Astrocyte of the hippocampus (primary cell): ENCODE measurements at regions not wholly inside any gene's neighbourhood (a gene's known extent, or its start where the extent isn't known, plus 50 kb on each side); places are given as distances from the start of the nearest gene placed in this dataset.
"Not testable (repeated sequence)": the region's sequence is repeated elsewhere in the genome, so short reads cannot be mapped to it uniquely, and the experiment has no call there.

Experiments
- DNase-seq: peaks from one replicate; pipeline ENCODE4 v3.0.0; 2011; ENCODE audit warnings: low read depth, low spot score

- no peak for DNase-seq
Observed at GRCh38 chr6:106884576-106884975, 90.0 kb downstream of the CD24 start.

DNA sequence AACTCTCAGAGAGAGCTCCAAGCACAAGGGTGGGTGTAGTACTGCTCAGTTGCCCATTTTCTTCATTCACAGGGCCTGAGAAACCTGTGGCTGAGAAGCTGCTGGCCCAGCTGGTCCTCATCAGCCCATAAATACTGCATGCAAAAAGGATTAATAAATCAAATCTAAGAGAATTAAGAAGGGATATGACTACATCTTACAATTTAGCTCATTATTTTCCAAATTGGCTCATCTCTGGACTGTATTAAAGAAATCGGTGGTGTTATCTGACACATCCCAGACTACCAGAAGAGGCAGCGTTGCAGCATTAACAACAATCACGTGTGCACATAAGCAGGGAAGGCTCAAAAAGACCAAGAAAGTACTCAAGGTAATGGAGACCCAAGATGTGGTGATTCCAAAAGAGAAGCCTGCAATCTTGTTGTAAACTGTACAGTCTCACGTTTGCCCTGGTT lies 90.7 kb downstream of the CD24 start:
- DNase-seq, result no peak

GRCh38 chr6:106882601-106883518 lies 91.7 kb downstream of the CD24 start:
- DNase-seq, result peak; percentile 4

GRCh38 chr6:106882138-106882537 lies 92.4 kb downstream of the CD24 start:
- DNase-seq, result no peak

DNA sequence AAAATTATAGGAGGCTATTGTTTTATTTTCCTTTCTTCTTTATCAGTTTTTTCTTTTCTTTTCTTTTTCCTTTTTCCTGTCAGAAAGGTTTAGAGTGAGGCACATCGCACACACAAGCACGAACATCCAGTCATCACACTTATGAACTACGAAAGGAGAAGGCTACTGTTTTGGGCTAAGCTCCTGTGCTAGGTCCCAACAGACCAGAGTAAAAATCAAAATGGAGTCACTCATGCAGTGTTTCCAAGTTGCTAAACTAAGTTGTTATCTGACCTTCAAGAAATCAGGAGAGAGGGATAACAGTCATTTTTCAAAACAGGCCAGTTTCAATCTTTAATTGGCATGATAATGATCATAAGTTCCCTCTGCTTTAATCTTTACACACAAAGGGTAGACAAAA lies 93.6 kb downstream of the CD24 start:
- no peak for DNase-seq

DNA sequence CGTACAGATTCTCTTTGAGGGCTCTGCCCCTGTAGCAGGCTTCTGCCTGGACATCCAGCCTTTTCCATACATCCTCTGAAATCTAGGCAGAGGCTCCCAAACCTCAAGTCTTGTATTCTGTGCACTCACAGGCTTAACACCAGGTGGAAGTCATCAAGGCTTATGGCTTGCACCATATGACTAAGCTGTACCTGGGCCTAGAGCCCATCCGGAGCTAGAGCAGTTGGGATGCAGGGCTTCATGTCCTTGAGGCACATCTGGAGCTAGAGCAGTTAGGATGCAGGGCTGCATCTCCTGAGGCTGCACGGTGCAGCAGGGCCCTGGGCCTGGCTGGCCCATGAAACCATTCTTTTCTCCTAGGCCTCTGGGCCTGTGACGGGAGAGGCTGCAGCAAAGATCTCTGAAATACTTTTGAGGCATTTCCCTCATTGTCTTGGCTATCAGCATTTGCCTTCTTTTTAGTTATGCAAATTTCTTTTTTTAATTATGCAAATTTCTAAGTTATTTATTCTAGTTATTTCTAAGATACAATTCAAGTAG lies 98.7 kb downstream of the CD24 start:
- DNase-seq, result no peak

- DNase-seq, result no peak
Observed at GRCh38 chr6:106874481-106874880, 100.0 kb downstream of the CD24 start.

DNA sequence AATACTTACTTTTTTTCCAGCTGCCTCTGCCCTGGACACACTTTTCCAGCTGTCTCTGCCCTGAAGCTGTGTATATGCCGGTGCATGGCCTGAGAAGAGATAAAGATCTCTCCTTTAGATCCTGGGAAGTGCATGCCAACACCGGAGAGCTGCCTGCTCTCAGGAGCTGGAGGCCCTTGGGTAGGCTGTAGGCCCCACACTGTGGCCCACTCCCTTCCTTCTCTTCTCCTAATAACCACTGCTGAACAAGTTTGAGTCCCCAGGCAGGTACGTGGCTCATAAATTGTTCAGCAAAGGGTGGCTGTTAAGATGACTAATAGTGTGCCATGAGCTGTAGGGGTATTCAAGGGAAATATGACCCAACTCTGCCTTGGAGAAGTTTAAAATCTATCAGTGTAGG lies 102.5 kb downstream of the CD24 start:
- DNase-seq, result peak; percentile 7

GRCh38 chr6:106870824-106871717 lies 103.5 kb downstream of the CD24 start:
- peak; percentile 59 for DNase-seq

- DNase-seq, result peak; percentile 92
Observed at GRCh38 chr6:106870069-106870468, 104.5 kb downstream of the CD24 start.

- DNase-seq, result no peak
Observed at GRCh38 chr6:106869203-106869602, 105.3 kb downstream of the CD24 start.

- no peak for DNase-seq
Observed at GRCh38 chr6:106866875-106867658, 107.5 kb downstream of the CD24 start.

DNA sequence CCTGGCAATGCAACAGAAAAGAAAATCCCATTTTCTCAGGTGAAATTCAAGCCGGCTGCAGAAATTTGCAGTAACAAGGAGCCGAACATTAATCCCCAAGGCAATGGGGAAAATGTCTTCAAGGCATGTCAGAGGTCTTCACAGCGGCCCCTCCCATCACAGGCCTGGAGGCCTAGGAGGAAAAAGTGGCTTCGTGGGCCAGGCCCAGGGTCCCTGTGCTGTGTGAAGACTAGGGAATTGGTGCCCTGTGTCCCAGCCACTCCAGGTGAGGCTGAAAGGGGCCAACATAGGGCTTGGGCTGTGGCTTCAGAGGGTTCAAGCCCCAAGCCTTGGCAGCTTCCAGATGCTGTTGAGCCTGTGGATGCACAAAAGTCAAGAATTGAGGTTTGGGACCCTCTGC lies 111.7 kb downstream of the CD24 start:
- DNase-seq, result no peak

- DNase-seq, result no peak
Observed at GRCh38 chr6:106860940-106861339, 113.6 kb downstream of the CD24 start.

DNA sequence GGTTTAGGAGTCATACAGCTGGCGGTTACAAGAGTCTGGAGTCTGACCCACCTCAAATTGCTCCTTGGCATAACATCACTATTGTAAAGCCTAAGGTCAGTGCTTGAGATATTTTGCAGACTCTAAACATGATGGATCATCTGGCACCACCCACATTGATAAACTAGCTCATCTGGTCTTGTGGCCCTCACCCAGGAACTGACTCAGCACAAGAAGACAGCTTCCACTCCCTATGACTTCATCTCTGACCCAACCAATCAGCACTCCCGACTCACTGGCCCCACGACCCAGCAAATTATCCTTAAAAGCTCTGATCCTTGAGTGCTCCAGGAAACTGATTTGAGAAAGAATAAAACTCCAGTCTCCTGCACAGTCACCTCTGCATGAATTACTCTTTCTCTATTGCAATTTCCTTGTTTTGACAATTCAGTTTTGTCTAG lies 115.9 kb downstream of the CD24 start:
- peak; percentile 11 for DNase-seq

- DNase-seq, result no peak
Observed at GRCh38 chr6:106857771-106858652, 116.5 kb downstream of the CD24 start.

DNA sequence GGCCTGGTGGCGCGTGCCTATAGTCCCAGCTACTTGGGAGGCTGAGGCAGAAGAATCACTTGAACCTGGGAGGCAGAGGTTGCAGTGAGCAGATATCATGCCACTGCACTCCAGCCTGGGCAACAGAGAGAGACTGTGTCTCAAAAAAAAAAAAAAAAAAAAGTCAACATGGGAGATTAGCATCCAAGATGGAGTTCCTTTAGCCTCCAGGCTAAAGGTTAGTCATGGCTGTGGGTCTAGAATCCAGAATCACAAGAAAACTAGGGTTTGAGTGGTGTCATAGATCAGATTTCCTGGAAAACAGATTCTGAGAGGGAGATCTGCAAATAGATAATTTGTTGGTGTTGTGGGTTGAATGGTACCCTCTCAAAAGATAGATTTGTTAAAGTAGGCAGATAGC lies 117.2 kb downstream of the CD24 start:
- DNase-seq, result not testable (repeated sequence)

- no peak for DNase-seq
Observed at GRCh38 chr6:106856227-106856874, 118.2 kb downstream of the CD24 start.

GRCh38 chr6:106855117-106855516 lies 119.4 kb downstream of the CD24 start:
- no peak for DNase-seq
